Osteoblast (primary cell): ENCODE measurements at regions not wholly inside any gene's neighbourhood (a gene's known extent, or its start where the extent isn't known, plus 50 kb on each side); places are given as distances from the start of the nearest gene placed in this dataset.
A peak's percentile ranks its signal among the peaks of the same experiment; 100 is the strongest.
"Not testable (repeated sequence)": the region's sequence is repeated elsewhere in the genome, so short reads cannot be mapped to it uniquely, and the experiment has no call there.

Experiments
- DNase-seq: peaks from one replicate; pipeline ENCODE4 v3.0.0; 2011; ENCODE audit warnings: low spot score, mixed read lengths; ENCODE audit not compliant: insufficient read length; ENCODE audit errors: missing footprints
- H2AFZ ChIP-seq: 2 replicates; pipeline ENCODE4 v1.6.0; 2011; ENCODE audit warnings: mild to moderate bottlenecking, low read length
- H3K27ac ChIP-seq: 2 replicates; pipeline ENCODE4 v1.5.1; 2011; ENCODE audit warnings: mild to moderate bottlenecking, low read depth, low read length, moderate library complexity
- H3K27me3 ChIP-seq: 2 replicates; pipeline ENCODE4 v1.6.0; 2012; ENCODE audit warnings: mild to moderate bottlenecking, control low read depth, inconsistent platforms, low read length, moderate library complexity; ENCODE audit not compliant: insufficient read depth
- H3K36me3 ChIP-seq: 2 replicates; pipeline ENCODE4 v1.5.1; 2011; ENCODE audit warnings: mild to moderate bottlenecking, low read length, control low read depth, moderate library complexity; ENCODE audit not compliant: insufficient read depth
- H3K4me1 ChIP-seq: 2 replicates; pipeline ENCODE4 v1.5.1; 2011; ENCODE audit warnings: mild to moderate bottlenecking, low read length, control low read depth, moderate library complexity; ENCODE audit not compliant: insufficient read depth
- H3K4me2 ChIP-seq: 2 replicates; pipeline ENCODE4 v1.6.0; 2011; ENCODE audit warnings: mild to moderate bottlenecking, low read length; ENCODE audit not compliant: insufficient read depth
- H3K4me3 ChIP-seq: fragments of 200-600 bp; sonication (generic); 3 replicates; pipeline ENCODE4 v1.5.1; 2012; ENCODE audit warnings: mild to moderate bottlenecking, low read length, inconsistent platforms; ENCODE audit not compliant: insufficient read depth
- H3K79me2 ChIP-seq: 2 replicates; pipeline ENCODE4 v1.6.0; 2012; ENCODE audit warnings: mild to moderate bottlenecking, low read length, control low read depth, inconsistent platforms; ENCODE audit not compliant: insufficient read depth
- H3K9me3 ChIP-seq: 2 replicates; pipeline ENCODE4 v1.5.1; 2011; ENCODE audit warnings: low read depth, low read length, control low read depth
- H4K20me1 ChIP-seq: 2 replicates; pipeline ENCODE4 v1.6.0; 2012; ENCODE audit warnings: mild to moderate bottlenecking, low read length, control low read depth; ENCODE audit not compliant: insufficient read depth
- TF ChIP-seq, protein P1 (sequence below): IDR thresholded peaks from 2 replicates; pipeline ENCODE4 v1.5.1; 2011; ENCODE audit warnings: mild to moderate bottlenecking, low read depth, low read length, moderate library complexity; ENCODE audit errors: extremely low read depth

GRCh38 chr17:22128723-22129122 lies 436.4 kb downstream of the KCNJ18 start:
- H2AFZ ChIP-seq: no peak overlapping the region

DNA sequence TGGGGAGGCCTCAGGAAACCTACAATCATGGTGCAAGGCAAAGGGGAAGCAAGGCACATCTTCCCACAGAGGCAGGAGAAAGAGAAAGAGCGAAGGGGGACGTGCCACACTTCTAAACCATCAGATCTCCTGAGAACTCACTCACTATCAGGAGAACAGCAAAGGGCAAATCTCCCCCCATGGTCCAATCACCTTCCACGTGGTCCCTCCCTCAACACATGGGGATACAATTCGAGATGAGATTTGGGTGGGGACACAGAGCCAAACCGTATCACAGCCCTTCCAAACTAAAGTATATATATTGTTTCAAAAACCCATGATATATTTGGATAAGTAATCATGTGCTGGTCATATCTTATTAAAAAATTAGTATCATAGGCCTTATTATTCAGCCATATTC lies 437.6 kb downstream of the KCNJ18 start:
- H3K27ac ChIP-seq, H3K27me3 ChIP-seq, H3K36me3 ChIP-seq, H3K4me3 ChIP-seq, DNase-seq, H3K79me2 ChIP-seq, H3K4me1 ChIP-seq, H3K4me2 ChIP-seq, H2AFZ ChIP-seq, H3K9me3 ChIP-seq, H4K20me1 ChIP-seq: not testable (repeated sequence)

More at GRCh38 chr17:22128723-22129122, 436.4 kb downstream of the KCNJ18 start:
- Histone ChIP-seq H3K4me2 (no peak overlapping the region), H3K79me2 (no peaks in the 10 kb centered on the region), H3K27me3 (no peaks in the 10 kb centered on the region), H3K36me3 (no peaks in the 10 kb centered on the region), H3K9me3 (peaks cover 2% of the 10 kb centered on the region), H3K27ac (no peak overlapping the region), H3K4me3 (no peak overlapping the region), H4K20me1 (no peaks in the 10 kb centered on the region), H3K4me1 (no peaks in the 10 kb centered on the region)
- TF ChIP-seq, protein P1, sequence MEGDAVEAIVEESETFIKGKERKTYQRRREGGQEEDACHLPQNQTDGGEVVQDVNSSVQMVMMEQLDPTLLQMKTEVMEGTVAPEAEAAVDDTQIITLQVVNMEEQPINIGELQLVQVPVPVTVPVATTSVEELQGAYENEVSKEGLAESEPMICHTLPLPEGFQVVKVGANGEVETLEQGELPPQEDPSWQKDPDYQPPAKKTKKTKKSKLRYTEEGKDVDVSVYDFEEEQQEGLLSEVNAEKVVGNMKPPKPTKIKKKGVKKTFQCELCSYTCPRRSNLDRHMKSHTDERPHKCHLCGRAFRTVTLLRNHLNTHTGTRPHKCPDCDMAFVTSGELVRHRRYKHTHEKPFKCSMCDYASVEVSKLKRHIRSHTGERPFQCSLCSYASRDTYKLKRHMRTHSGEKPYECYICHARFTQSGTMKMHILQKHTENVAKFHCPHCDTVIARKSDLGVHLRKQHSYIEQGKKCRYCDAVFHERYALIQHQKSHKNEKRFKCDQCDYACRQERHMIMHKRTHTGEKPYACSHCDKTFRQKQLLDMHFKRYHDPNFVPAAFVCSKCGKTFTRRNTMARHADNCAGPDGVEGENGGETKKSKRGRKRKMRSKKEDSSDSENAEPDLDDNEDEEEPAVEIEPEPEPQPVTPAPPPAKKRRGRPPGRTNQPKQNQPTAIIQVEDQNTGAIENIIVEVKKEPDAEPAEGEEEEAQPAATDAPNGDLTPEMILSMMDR: no peak
- no peak for DNase-seq

DNA sequence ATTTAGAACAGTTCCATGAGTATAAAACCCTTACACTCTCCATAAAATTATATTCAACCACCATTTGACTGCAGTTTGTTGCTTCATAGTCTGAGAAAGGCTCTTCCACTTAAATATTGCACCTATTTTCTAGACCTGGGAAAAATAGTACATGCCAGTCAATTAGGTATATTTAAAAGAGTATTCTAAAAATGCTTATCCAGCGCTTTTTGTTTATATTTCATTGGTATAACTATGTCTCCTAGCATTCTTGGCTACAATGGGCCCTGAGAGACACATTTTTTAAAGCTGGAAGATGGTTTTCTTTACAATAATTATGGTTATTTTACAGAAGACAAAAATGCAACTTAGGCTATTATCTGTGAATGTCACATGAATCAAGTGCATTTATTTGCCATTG lies 439.4 kb downstream of the KCNJ18 start:
- Histone ChIP-seq H3K4me3 (no peak overlapping the region), H4K20me1 (no peaks in the 10 kb centered on the region), H3K27me3 (no peaks in the 10 kb centered on the region), H2AFZ (no peak overlapping the region), H3K27ac (no peak overlapping the region), H3K36me3 (no peaks in the 10 kb centered on the region), H3K79me2 (no peaks in the 10 kb centered on the region), H3K4me1 (no peaks in the 10 kb centered on the region), H3K4me2 (no peak overlapping the region), H3K9me3 (peaks cover 4% of the 10 kb centered on the region)
- TF ChIP-seq, protein P1: no peak
- no peak for DNase-seq

GRCh38 chr17:22138861-22139469 lies 446.6 kb downstream of the KCNJ18 start:
- Histone ChIP-seq H3K27me3 (no peaks in the 10 kb centered on the region), H3K9me3 (peaks cover 8% of the 10 kb centered on the region), H2AFZ (no peak overlapping the region), H3K4me2 (no peak overlapping the region), H3K79me2 (no peaks in the 10 kb centered on the region), H3K4me3 (no peak overlapping the region), H4K20me1 (no peaks in the 10 kb centered on the region), H3K36me3 (no peaks in the 10 kb centered on the region), H3K27ac (no peak overlapping the region), H3K4me1 (no peaks in the 10 kb centered on the region)
- TF ChIP-seq, protein P1: no peak
- peak; percentile 2 for DNase-seq
